Inflammatory macrophage treated with lipopolysaccharide for 4 hours (primary cell): ENCODE measurements at regions not wholly inside any gene's neighbourhood (a gene's known extent, or its start where the extent isn't known, plus 50 kb on each side); places are given as distances from the start of the nearest gene placed in this dataset.
"Not testable (repeated sequence)": the region's sequence is repeated elsewhere in the genome, so short reads cannot be mapped to it uniquely, and the experiment has no call there.

Experiments
- DNase-seq: peaks from one replicate; pipeline ENCODE4 v3.0.0-alpha.2; 2020

DNA sequence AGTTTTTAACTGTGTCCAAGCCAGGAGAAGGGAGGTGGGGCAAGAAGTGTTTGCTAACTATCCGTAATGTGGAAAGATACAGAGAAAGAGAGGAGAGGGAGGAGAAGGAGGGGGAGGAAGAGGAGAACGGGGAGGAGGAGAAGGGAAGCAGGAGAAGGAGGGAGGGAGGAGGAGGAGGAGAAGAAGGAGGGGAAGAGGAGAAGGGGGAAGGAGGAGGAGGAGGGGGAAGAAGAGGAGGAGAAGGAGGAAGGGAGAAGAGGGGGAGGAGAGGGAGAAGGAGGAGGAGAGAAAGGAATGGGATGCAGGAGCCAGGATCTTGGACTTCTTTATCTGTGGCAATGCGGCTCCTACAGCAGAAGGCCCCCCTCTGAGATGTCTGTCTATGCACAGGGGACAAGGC, 510.3 kb upstream of the CCDC196 start:
- no peak for DNase-seq

DNA sequence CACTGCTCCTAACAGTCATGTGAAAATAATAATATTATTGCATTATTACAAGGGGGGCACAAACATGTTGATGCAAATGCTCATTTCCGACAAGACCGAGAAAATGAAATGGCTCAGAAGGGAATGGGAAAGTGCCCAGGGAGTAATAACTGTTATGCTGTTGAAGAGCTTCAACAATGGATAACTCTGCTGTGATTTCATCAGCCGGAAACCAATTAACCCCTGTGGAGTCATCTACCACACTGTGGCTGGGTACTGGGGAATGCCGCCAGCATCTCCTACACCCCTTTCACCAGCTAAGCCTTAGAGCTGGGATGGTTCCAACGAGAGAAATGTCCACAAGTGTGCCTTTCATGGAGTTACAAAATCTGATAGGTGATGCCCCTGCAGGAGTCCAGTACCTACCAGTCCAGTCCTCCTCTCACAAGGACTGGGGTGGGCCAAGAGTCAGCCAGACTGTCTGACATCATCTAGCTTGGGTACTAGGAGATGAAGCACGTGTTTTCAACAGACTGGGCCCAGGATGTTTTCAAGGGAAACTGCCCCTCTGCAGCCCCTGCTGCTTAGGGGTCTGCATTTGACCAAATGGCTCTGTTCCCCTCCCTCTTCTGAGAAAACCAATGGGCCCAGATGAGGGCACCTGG, 509.3 kb upstream of the CCDC196 start:
- DNase-seq, result no peak

DNA sequence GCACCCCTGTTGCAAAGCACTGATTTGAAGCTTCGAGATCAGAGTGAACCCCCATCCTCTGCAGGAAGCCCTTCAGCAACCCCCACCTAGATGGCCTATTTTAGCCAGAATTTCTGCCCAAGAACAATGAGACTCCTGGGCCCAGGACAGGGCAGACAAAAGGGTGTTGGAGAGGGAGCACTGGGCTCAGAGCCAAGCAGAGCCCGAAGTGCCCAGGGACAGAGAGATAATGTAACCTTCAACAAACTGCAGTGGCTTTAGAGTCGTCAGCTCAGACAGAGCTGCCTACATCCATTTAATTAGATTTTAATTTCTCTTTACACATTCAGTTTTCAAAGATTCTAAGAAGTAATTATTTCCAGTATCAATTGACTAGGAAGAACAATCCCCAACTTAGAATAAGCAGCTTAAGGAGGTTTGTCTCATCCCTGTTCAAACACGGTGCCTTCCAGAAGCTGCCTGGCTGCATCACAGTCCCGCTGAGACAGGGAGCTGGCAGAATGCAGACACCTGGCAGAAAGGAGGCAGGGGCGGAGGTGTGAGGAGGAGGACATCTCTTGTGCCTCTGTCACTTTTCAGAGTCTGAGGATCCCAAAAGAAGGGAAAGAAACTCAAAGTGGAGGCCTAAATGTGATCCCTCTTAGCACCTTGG, 504.9 kb upstream of the CCDC196 start:
- DNase-seq, result no peak

DNA sequence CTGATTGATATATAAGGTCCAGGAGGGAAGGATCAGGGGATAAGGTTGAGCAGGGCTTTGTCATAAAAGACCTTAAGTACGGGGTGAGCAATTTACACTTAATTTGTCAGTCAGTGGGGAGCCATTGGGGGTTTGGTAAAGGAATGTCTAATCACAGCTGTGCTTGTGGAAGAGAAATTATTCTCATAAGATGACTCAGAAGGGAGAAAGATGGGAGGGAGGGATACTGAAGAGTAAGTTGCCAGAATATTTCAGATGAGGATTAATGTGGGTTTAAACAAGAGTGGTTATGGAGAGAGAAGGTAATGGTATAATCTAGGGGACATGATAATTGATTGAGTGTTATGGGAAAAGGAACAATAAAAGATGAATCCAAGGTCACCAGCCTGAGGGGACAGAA, 500.1 kb upstream of the CCDC196 start:
- no peak for DNase-seq

DNA sequence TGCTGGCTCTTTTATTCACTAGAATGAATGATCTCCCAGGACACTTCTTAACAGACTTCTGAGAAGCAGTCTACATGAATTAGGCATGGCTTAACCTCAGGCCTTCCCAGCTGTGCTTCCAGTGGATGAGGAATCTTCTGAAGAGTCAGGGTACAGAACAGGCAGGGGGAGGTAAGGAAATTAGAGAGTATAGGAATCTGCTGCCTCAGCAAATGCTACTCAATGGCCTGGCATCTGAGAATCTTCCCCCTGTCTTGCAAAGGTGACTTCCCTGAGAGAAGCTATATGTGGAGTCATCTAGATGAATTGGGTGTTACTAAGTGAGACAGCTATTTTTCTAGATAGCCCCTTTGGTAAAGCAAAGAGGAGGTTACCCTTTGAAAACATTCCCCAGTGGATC, 496.2 kb upstream of the CCDC196 start:
- DNase-seq, result no peak

DNA sequence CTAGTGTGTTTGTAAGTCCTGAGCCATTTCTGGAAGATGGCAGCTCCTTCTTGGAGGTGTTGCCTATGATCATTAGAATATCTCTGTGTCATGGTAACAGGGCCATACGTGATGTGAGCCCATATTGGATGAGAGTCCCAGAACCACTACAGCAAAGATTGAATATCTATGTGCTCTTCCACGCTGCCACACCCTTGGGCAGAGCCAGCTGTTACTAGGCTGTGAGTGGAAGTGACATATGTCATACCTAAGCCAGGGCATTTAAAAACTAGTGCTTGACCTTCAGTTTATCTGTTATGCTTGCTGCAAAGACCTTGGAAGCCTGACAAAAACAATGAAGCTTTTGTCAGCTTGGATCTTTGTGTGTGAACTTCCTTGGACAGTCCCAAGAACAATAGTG, 495.1 kb upstream of the CCDC196 start:
- no peak for DNase-seq

DNA sequence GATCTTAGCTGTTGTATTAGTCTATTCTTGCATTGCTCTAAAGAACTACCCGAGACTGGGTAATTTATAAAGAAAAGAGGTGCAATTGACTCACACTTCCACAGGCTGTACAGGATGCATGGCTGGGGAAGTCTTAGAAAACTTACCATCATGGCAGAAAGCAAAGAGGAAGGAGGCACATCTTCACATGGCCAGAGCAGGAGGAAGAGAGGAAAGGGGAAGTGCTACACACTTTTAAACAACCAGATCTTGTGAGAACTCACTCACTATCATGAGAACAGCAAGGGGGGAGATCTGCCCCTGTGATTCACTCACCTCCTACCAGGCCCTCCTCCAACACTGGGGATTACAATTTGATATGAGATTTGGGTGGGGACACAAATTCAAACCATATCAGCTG, 494.2 kb upstream of the CCDC196 start:
- DNase-seq, result peak; percentile 6

DNA sequence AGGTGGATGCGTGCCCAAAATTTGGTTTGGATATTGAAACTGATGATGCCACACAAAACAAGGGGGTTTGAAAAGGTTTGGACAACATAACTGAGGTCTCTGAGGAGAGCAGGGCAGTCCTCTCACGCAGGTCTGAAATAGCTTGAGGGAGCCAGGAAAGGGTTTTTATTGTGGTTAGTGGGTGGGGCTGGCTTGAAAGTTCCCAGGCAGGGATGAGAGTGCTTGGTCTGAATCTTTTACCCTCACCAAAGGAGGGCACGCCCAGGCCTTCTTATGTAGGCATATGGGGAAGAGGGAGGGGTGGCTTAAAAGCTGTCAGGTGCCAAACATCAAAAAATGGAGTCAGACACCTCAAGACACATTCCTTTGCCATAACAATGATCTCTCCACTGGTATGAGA, 493.1 kb upstream of the CCDC196 start:
- DNase-seq, result no peak

DNA sequence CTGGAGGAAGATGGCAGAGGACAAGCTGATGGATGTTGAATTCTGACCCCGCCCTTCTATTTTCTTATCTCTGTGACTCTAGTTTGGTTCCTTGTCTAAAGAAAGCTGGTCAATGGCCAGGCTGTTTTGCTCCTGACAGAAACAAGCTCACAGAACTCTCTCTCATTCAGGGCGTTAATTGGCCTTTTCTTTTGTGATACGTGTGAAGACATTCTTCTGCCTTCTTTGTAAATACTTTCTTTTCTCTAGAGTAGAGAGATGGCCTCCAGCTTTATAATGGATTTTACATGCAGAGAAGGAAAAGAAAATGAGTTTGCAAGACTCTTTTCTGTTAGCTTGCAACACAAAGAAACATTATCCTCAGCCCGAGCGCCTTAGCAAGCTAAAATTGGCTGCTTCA, 492.2 kb upstream of the CCDC196 start:
- no peak for DNase-seq

DNA sequence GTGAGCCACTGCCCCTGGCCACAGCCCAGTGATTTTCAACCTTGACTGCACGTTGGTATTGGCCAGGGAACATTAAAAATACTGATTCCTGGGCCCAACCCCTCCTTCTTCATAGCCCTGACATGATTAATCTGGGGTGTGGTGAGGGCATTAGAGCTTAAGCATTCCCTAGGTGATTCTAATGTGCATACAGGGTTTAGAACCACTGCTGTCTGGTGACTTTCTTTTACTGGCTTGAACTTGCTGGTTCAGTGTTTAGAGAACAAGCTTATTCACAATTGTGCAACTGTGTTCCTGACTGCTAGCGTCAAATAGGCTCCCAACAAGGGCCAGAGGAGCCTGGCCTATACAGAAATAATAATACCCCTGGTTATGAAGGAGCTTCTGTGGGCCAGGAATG, 488.8 kb upstream of the CCDC196 start:
- no peak for DNase-seq

DNA sequence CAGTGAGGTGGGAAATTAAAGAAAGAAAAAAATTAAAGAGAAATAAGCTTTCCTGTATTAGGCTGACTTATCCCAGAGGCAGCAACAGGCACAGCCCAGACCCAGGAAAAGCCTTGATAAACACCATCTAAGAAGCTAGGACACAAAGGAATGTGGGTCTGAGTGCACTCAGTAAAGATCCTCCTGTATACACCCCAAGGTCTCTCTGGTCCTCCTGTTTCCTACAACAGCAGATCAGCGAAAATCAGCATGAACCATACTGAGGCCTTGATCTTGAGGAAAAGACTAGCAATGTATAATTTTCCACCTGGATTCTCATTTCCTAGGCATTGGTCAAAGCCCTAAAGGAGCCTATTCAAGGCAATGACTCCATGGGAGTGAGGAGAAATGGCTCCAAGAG, 486.3 kb upstream of the CCDC196 start:
- DNase-seq, result no peak

DNA sequence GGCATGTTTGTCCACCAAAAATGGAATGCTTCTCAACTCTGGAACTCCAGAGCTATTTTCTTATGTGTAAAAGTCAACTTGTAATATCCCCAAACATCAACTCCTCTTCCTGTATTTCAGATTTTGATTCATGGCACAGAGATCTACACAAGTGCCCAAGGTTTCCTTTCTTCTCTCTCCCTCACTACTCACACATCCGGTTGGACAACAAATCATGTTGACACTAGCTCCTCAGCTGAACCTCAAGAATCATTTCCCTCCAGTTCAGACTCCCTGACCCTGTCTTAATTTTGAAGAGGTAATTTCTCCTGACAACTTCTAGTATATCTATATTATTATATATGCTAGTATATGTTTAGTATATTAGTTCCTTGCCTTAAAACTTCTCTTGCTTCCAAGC, 485.4 kb upstream of the CCDC196 start:
- no peak for DNase-seq

DNA sequence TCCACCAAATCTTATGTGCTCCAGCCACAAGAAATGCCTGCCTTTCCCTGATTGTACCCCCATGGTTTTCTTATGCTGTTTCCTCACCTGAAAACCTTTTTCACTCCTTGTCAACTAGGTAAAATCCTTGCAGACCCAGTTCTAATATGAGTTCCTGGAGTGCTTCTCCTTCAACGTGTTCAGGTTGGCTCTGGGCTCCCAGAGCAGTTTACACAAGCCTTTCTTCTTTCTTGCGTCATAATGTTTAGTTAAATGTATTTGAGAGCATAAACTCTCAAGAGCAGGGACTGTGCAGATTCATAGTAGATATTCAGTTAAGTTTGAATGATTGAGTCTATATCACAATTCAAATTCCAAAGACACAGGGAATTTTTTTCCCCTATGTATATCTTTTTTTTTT, 484.8 kb upstream of the CCDC196 start:
- DNase-seq, result no peak

DNA sequence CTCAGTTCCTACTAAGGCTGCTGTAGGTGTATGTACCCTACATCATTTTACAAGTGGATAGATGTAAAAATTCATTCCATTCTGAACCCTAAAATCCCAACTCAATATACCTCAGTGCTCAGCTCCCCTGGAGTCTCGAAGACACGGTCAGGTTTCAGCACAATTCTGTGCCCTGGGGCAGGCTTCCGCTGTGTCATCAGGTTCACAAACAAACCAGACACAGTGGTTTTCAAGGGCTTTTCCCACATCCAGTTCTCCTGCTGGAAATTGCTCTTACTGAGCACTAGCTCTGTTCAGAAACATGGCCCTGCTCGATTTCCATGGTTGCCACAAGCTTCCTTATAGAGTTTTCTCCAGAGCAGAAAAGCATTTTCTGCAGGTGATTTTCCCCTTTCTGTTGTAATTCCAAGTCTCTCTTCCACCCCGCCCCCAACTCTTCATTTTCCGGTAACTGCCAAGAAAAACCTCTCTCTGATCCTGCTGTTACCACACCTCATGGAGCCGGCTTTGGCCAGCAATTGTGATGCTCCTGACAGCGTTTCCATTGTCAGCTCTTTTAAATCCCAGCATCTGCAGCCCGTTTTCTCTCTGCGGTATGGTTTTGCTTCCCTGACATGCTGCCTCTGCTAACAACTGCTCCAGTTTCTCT, 483.0 kb upstream of the CCDC196 start:
- no peak for DNase-seq

DNA sequence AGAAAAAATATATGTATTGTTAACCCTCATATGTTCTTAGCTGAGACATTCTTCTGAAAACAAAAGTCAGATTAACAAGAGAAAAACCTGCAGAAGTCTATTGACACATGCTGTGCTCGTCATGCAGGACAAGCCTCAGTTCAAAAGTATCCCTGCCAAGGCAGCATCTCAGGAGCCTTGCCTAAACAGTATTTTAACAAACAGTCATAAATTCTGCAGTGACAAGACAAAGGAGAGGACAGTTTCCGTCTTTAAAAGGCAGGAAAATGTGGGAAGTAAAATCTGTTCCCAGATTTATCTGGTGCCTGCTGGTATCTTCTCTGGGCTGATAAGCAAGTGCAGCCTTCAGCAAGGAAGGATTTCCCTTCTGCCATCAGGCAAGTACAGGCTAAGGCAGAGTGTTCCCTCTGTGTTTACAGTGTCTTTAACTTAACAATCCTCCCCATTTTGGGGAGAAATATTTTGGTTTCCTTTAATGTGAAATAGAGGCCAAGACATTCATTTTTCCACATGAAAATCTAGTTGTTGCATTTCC, 480.2 kb upstream of the CCDC196 start:
- DNase-seq, result no peak

DNA sequence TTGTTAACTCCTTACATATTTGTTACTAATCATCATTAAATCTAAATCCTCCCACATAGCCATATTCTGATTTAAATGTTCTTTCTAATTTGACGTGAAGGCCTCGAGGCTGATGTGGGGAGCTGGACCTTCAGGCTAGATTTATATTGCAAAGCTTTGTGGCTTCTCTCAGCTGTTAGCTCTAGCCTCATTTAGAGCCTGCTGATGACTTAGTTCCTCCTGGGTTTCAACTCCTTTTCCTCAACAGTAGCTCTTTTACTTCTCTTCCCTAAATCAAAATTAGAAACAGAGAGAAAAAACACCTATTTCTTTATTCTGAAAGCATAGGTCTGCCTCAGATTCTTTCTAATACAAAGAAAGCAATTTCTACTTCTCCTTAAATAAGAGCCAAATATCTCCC, 477.5 kb upstream of the CCDC196 start:
- DNase-seq, result peak; percentile 4

DNA sequence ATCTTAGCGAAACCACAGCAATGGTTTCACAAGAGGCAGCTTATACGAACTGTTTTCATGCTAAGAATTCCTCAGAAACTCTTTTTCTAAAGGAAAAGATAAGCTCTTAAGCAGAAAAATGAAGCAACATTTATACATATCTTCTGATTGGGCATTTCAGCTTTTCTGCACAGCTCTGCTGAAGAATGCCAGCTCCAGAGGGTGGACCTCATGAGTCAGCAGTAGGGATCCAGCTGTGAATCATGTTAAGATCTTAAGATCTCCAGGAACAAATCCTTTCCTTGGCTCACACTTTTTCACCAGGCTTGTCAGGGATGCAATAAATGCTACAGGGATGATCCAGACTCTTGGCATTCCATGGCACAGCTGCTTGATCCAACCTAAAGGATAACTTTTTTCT, 477.1 kb upstream of the CCDC196 start:
- DNase-seq, result no peak

DNA sequence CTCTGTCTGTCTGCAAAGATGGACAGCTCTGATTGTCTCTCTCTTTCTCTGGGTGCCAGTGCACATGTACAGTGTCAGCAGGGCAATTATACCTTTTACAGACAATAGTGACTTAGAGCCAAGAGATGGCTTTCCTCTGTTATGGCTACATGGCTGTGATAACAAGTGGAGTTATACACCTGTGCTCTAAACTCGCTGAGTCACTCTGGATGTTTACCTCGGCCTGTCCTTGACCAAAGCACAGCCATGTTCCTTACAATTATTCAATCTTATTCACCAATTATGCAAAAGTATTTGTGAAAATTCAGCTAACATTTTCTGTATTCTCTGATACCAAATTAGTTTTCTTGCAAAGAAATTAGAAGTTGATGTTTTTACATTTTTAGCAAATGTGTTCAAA, 475.5 kb upstream of the CCDC196 start:
- no peak for DNase-seq

DNA sequence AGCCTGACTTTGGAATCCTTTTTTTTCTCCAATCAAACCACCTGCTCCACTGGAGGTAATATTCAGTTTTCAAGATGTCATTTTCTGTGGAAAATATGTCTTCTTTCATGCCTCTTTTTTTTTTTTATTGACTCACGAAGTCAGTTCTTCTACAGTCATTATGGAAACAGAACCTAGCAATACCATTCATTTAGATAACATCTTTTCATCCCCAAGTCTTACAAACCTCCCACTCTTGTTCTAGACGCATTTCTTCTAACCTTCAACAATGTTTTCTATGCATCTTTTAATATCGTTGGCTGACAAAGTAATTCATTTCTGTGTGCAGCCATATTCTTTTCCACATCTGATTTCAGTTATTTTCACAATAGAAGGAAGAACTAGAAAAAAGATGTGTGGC, 474.3 kb upstream of the CCDC196 start:
- DNase-seq, result no peak

DNA sequence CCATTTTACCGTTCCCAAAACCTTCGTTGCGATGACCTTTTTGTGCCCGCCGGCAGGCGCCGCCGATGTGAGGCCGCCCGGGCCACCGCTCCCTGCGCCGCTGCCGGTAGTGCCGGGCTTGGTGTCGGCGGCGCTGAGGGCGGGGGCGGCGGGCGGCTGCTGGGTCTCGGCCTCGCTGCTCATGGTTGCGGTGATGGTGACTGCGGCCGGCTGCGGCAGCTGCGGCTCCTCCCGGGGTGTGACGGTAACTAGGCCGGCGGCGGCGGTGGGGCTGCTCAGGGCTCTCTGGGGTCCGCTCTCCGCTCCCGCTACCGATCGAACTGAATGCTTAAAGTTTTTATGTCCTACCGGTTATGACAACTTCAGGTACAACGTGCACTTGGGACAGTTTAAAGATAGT, 472.6 kb upstream of the CCDC196 start:
- DNase-seq, result not testable (repeated sequence)

DNA sequence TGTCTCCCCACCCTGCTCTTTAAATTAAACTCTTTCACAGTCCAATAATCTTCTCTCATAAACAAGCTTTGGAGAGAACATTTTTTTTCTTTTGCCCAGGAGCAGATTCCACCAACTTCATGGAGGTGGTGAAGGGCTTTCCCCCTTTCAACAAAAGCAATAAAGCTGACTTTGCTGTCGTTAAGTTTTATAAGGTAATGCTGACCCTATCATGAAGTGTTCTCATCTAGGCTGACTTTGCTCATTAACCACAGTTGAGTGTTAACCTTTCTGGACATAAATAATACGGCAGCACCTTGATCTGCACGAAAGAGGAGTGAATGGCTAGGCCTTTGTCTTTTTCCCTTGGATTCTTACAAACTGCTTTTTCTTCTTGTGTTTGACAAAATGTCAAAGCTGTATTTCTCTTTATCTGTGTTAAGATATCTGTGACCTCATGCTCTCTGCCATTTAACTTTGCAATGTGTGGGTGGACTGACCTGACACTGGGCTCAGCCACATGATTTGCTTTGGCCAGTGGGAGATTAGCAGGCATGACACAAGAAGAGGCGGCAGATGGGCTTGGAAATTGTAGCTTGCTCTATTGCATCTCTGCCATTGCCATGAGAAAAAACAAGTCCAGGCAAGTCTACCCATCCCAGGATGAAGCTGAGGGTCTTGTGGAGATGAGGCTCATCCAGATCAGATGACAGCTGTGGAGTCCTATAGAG, 470.9 kb upstream of the CCDC196 start:
- no peak for DNase-seq

DNA sequence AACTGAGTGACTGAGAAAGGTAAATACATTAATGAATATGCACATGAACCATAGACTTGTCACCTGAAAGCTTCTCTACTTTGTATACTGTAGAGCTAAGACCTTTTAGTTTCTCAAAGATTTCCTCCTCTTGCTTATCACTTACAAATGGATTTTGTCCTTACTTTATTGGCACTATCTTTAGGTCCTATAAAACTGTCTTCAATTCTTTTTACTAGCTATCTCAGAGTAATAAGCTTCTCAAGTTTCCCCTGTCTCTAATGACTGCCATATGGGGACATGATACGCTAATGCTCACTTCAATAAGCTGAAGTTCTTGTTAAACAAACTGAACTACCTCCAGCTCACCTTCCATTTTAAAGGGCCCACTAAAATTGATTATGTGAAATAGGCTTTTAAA, 468.2 kb upstream of the CCDC196 start:
- DNase-seq, result no peak

DNA sequence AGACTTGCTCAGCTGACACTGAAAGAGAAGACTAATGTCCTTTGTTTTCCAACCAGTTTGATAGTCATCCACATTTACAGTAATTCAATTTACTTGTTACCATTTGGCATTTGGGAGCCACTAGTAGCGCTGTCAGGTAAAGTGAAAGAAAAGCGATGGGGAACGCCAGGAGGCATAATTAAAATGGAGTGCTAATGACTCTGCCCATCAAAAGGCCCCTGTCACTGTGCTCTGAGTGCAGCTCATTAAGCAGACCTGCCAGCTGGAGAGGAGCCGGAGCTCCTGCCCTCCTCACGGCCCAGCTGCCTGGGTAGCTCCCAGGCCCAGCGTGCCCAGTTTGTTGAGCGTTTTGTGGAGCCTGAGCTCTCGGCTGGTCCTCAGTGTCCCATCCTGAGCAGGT, 463.6 kb upstream of the CCDC196 start:
- no peak for DNase-seq

DNA sequence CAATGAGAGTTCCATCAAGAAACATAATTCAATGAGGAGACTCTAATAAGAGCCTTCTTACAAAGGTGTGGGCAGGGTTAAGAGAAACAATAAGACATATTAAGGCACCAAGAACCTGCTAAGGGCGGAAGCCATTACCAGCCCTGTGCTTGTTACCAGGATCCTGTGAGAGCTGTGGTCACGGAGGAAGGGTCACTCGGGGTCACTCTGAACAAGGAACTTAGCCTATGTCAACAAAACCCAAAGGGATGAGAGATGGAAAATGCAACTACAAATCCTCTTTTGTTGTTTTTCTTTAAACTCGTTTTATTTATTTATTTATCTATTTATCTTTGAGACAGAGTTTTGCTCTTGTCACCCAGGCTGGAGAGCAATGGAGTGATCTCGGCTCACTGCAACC, 460.4 kb upstream of the CCDC196 start:
- no peak for DNase-seq
